MM.1S (cell line): ENCODE measurements at regions not wholly inside any gene's neighbourhood (a gene's known extent, or its start where the extent isn't known, plus 50 kb on each side); places are given as distances from the start of the nearest gene placed in this dataset.

ENCODE experiments used
- DNase-seq: peaks from one replicate; pipeline ENCODE4 v3.0.0-alpha.2; 2015
- H2AFZ ChIP-seq: fragments of 300-600 bp; sonication (generic); 2 replicates; pipeline ENCODE4 v1.6.0; 2016; ENCODE audit warnings: antibody characterized with exemption, low read length
- H3F3A ChIP-seq: fragments of 300-600 bp; sonication (generic); 2 replicates; pipeline ENCODE4 v1.6.1; 2016; ENCODE audit warnings: mild to moderate bottlenecking, antibody characterized with exemption, low read length, moderate library complexity, mixed read lengths; ENCODE audit not compliant: insufficient read depth
- H3K27ac ChIP-seq: fragments of 300-600 bp; sonication (generic); 2 replicates; pipeline ENCODE4 v1.5.1; 2016; ENCODE audit warnings: mild to moderate bottlenecking, low read length
- H3K27me3 ChIP-seq: fragments of 300-600 bp; sonication (generic); replicated peaks from 2 replicates; pipeline ENCODE4 v1.6.0; 2016; ENCODE audit warnings: low read length; ENCODE audit not compliant: insufficient read depth
- H3K36me3 ChIP-seq: fragments of 300-600 bp; sonication (generic); replicated peaks from 2 replicates; pipeline ENCODE4 v1.6.1; 2016; ENCODE audit warnings: mild to moderate bottlenecking, low read length, mixed read lengths; ENCODE audit not compliant: insufficient read depth
- H3K4me1 ChIP-seq: fragments of 300-600 bp; sonication (generic); 2 replicates; pipeline ENCODE4 v1.6.1; 2016; ENCODE audit warnings: low read length, mixed read lengths
- H3K4me2 ChIP-seq: fragments of 300-600 bp; sonication (generic); 2 replicates; pipeline ENCODE4 v1.6.0; 2016; ENCODE audit warnings: low read depth, low read length
- H3K4me3 ChIP-seq: fragments of 300-600 bp; sonication (generic); 2 replicates; pipeline ENCODE4 v1.5.1; 2016; ENCODE audit warnings: low read length, mixed read lengths
- H3K79me2 ChIP-seq: fragments of 300-600 bp; sonication (generic); 2 replicates; pipeline ENCODE4 v1.6.1; 2016; ENCODE audit warnings: mixed run types, low read length, mixed read lengths
- H3K9ac ChIP-seq: fragments of 300-600 bp; sonication (generic); 2 replicates; pipeline ENCODE4 v1.6.1; 2016; ENCODE audit warnings: low read length, mixed read lengths
- H3K9me2 ChIP-seq: fragments of 300-600 bp; sonication (generic); replicated peaks from 2 replicates; pipeline ENCODE4 v1.6.1; 2016; ENCODE audit warnings: mild to moderate bottlenecking, low read length, mixed read lengths; ENCODE audit not compliant: insufficient read depth
- H3K9me3 ChIP-seq: fragments of 300-600 bp; sonication (generic); replicated peaks from 2 replicates; pipeline ENCODE4 v1.6.1; 2016; ENCODE audit warnings: mild to moderate bottlenecking, low read length, mixed read lengths; ENCODE audit not compliant: insufficient read depth
- H4K20me1 ChIP-seq: fragments of 300-600 bp; sonication (generic); 2 replicates; pipeline ENCODE4 v1.6.1; 2016; ENCODE audit warnings: mild to moderate bottlenecking, low read length, moderate library complexity, mixed read lengths; ENCODE audit not compliant: insufficient read depth
- EZH2 ChIP-seq: fragments of 300-600 bp; sonication (generic); optimal IDR thresholded peaks from 2 replicates; pipeline ENCODE3; 2017; ENCODE audit warnings: low read depth, mild to moderate bottlenecking, antibody characterized with exemption, low read length, mixed read lengths
- EZH2phosphoT487 ChIP-seq: fragments of 300-600 bp; sonication (generic); IDR thresholded peaks from 2 replicates; pipeline ENCODE4 v1.6.1; 2018; ENCODE audit warnings: antibody characterized with exemption, low read length
- TF ChIP-seq, protein P1 (sequence below): fragments of 300-600 bp; sonication (generic); IDR thresholded peaks from 2 replicates; pipeline ENCODE4 v1.5.1; 2016; ENCODE audit warnings: antibody characterized with exemption, low read length, mixed read lengths

- Histone ChIP-seq H2AFZ (no peak overlapping the region), H3K9me3 (no peaks in the 10 kb centered on the region), H3K9me2 (no peaks in the 10 kb centered on the region), H3K4me1 (no peaks in the 10 kb centered on the region), H3K27me3 (no peaks in the 10 kb centered on the region), H3K79me2 (no peaks in the 10 kb centered on the region), H3K27ac (no peak overlapping the region), H3K9ac (no peak overlapping the region), H4K20me1 (no peaks in the 10 kb centered on the region), H3F3A (no peaks in the 10 kb centered on the region), H3K4me2 (no peak overlapping the region), H3K36me3 (no peaks in the 10 kb centered on the region), H3K4me3 (no peak overlapping the region)
- no peak for TF ChIP-seq EZH2phosphoT487
- no peak for TF ChIP-seq EZH2
- TF ChIP-seq, protein P1, sequence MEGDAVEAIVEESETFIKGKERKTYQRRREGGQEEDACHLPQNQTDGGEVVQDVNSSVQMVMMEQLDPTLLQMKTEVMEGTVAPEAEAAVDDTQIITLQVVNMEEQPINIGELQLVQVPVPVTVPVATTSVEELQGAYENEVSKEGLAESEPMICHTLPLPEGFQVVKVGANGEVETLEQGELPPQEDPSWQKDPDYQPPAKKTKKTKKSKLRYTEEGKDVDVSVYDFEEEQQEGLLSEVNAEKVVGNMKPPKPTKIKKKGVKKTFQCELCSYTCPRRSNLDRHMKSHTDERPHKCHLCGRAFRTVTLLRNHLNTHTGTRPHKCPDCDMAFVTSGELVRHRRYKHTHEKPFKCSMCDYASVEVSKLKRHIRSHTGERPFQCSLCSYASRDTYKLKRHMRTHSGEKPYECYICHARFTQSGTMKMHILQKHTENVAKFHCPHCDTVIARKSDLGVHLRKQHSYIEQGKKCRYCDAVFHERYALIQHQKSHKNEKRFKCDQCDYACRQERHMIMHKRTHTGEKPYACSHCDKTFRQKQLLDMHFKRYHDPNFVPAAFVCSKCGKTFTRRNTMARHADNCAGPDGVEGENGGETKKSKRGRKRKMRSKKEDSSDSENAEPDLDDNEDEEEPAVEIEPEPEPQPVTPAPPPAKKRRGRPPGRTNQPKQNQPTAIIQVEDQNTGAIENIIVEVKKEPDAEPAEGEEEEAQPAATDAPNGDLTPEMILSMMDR = no peak
- DNase-seq = no peak
Measured at GRCh38 chr2:234823196-234823876, 128.5 kb upstream of the SH3BP4 start.

DNA sequence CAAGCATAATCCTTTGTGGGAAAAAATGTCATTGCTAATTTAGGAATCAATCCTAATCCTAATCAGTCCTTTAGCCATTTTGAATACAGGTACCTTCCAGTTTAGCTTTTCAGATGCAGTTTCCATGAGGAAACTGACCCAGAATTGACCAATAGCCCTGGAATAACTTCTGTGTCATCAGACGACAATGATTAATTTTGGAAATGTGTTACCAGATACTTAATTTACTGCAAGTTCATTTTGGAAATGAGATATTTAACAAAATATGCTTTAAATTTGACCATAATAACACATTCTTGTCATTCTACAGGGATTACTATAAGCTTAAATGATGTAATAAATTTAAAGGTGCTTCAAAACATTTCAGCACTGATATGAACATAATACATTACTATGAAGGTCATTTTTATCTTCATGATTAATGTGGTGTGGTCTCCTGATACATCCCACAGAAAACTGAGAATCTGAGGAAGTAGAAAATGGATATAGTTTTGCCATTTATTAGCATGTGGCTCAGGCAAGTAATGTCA, 129.8 kb upstream of the SH3BP4 start:
- no peak overlapping the region for H3K4me2 ChIP-seq
- no peaks in the 10 kb centered on the region for H3F3A ChIP-seq
- H3K4me1 ChIP-seq = no peaks in the 10 kb centered on the region
- no peaks in the 10 kb centered on the region for H3K79me2 ChIP-seq
- DNase-seq = no peak
- H3K4me3 ChIP-seq = no peak overlapping the region
- no peaks in the 10 kb centered on the region for H3K27me3 ChIP-seq
- H3K9me2 ChIP-seq = no peaks in the 10 kb centered on the region
- no peak overlapping the region for H3K27ac ChIP-seq
- H3K9me3 ChIP-seq = no peaks in the 10 kb centered on the region
- no peak overlapping the region for H2AFZ ChIP-seq
- H4K20me1 ChIP-seq = no peaks in the 10 kb centered on the region
- H3K36me3 ChIP-seq = no peaks in the 10 kb centered on the region
- no peak for TF ChIP-seq EZH2
- TF ChIP-seq, protein P1 = no peak
- no peak for TF ChIP-seq EZH2phosphoT487
- H3K9ac ChIP-seq = no peak overlapping the region

GRCh38 chr2:234818937-234819336, 132.9 kb upstream of the SH3BP4 start:
- H3K4me1 ChIP-seq = no peaks in the 10 kb centered on the region
- H3K4me2 ChIP-seq = no peak overlapping the region
- H3K27me3 ChIP-seq = no peaks in the 10 kb centered on the region
- H3K36me3 ChIP-seq = no peaks in the 10 kb centered on the region
- H3K9me2 ChIP-seq = no peaks in the 10 kb centered on the region
- no peak overlapping the region for H3K27ac ChIP-seq
- no peaks in the 10 kb centered on the region for H3K9me3 ChIP-seq
- no peaks in the 10 kb centered on the region for H4K20me1 ChIP-seq
- no peak for DNase-seq
- H3K9ac ChIP-seq = no peak overlapping the region
- TF ChIP-seq EZH2phosphoT487 (no peak), EZH2 (no peak)
- TF ChIP-seq, protein P1 = no peak
- no peak overlapping the region for H3K4me3 ChIP-seq
- no peaks in the 10 kb centered on the region for H3K79me2 ChIP-seq
- H2AFZ ChIP-seq = no peak overlapping the region
- H3F3A ChIP-seq = no peaks in the 10 kb centered on the region
